ENCODE measurements at regions not wholly inside any gene's neighbourhood (a gene's known extent, or its start where the extent isn't known, plus 50 kb on each side); places are given as distances from the start of the nearest gene placed in this dataset.
A peak's percentile ranks its signal among the peaks of the same experiment; 100 is the strongest.

GRCh38 chr10:29050081-29050480 lies 238.8 kb upstream of the LYZL1 start:
- peaks cover 38% of the 10 kb centered on the region for H3K27me3 ChIP-seq (ENCODE audit: insufficient read depth, low read length)
- no peak overlapping the region for H2AFZ ChIP-seq (ENCODE audit: low read length, unreplicated experiment)
- no peaks in the 10 kb centered on the region for H3K4me1 ChIP-seq (ENCODE audit: control insufficient read depth, insufficient read depth, low read length, unreplicated experiment)
- H3K27ac ChIP-seq (ENCODE audit: low read depth, low read length), result no peak overlapping the region
- H3K4me3 ChIP-seq (ENCODE audit: low read depth, low read length), result no peak overlapping the region
- H3K36me3 ChIP-seq (ENCODE audit: insufficient read depth, low read length), result no peaks in the 10 kb centered on the region
- no peaks in the 10 kb centered on the region for H3K79me2 ChIP-seq (ENCODE audit: control insufficient read depth, insufficient read depth, low read length, unreplicated experiment)

GRCh38 chr10:29055101-29055500 lies 233.8 kb upstream of the LYZL1 start:
- no peak overlapping the region for H3K4me3 ChIP-seq (ENCODE audit: low read depth, low read length)
- H2AFZ ChIP-seq (ENCODE audit: low read length, unreplicated experiment), result no peak overlapping the region
- H3K79me2 ChIP-seq (ENCODE audit: control insufficient read depth, insufficient read depth, low read length, unreplicated experiment), result no peaks in the 10 kb centered on the region
- H3K4me1 ChIP-seq (ENCODE audit: control insufficient read depth, insufficient read depth, low read length, unreplicated experiment), result no peaks in the 10 kb centered on the region
- peaks cover 17% of the 10 kb centered on the region for H3K27me3 ChIP-seq (ENCODE audit: insufficient read depth, low read length)
- H3K36me3 ChIP-seq (ENCODE audit: insufficient read depth, low read length), result no peaks in the 10 kb centered on the region
- H3K27ac ChIP-seq (ENCODE audit: low read depth, low read length), result no peak overlapping the region

- Histone ChIP-seq H3K27ac (ENCODE audit: low read depth, low read length) (no peak overlapping the region), H3K79me2 (ENCODE audit: control insufficient read depth, insufficient read depth, low read length, unreplicated experiment) (no peaks in the 10 kb centered on the region), H2AFZ (ENCODE audit: low read length, unreplicated experiment) (no peak overlapping the region), H3K4me1 (ENCODE audit: control insufficient read depth, insufficient read depth, low read length, unreplicated experiment) (no peaks in the 10 kb centered on the region), H3K4me3 (ENCODE audit: low read depth, low read length) (no peak overlapping the region), H3K27me3 (ENCODE audit: insufficient read depth, low read length) (peaks cover 3% of the 10 kb centered on the region), H3K36me3 (ENCODE audit: insufficient read depth, low read length) (no peaks in the 10 kb centered on the region)
Observed at GRCh38 chr10:29056729-29057128, 232.1 kb upstream of the LYZL1 start.

GRCh38 chr10:29057822-29058331 lies 231.0 kb upstream of the LYZL1 start:
- no peaks in the 10 kb centered on the region for H3K36me3 ChIP-seq (ENCODE audit: insufficient read depth, low read length)
- H2AFZ ChIP-seq (ENCODE audit: low read length, unreplicated experiment), result no peak overlapping the region
- no peak overlapping the region for H3K27ac ChIP-seq (ENCODE audit: low read depth, low read length)
- 0 out of 2 replicates have a peak, but pooled peaks cover 3% of the 10 kb centered on the region for H3K27me3 ChIP-seq (ENCODE audit: insufficient read depth, low read length)
- H3K4me3 ChIP-seq (ENCODE audit: low read depth, low read length), result no peak overlapping the region
- no peaks in the 10 kb centered on the region for H3K4me1 ChIP-seq (ENCODE audit: control insufficient read depth, insufficient read depth, low read length, unreplicated experiment)
- H3K79me2 ChIP-seq (ENCODE audit: control insufficient read depth, insufficient read depth, low read length, unreplicated experiment), result no peaks in the 10 kb centered on the region

GRCh38 chr10:29063806-29064644 lies 224.8 kb upstream of the LYZL1 start:
- Histone ChIP-seq H3K79me2 (ENCODE audit: control insufficient read depth, insufficient read depth, low read length, unreplicated experiment) (no peaks in the 10 kb centered on the region), H2AFZ (ENCODE audit: low read length, unreplicated experiment) (peak overlapping the region; percentile 3), H3K36me3 (ENCODE audit: insufficient read depth, low read length) (no peaks in the 10 kb centered on the region), H3K27me3 (ENCODE audit: insufficient read depth, low read length) (no peaks in the 10 kb centered on the region), H3K27ac (ENCODE audit: low read depth, low read length) (peak overlapping the region; percentile 22), H3K4me3 (ENCODE audit: low read depth, low read length) (no peak overlapping the region), H3K4me1 (ENCODE audit: control insufficient read depth, insufficient read depth, low read length, unreplicated experiment) (peaks cover 11% of the 10 kb centered on the region)

GRCh38 chr10:29064680-29065079 lies 224.2 kb upstream of the LYZL1 start:
- peaks cover 11% of the 10 kb centered on the region for H3K4me1 ChIP-seq (ENCODE audit: control insufficient read depth, insufficient read depth, low read length, unreplicated experiment)
- H2AFZ ChIP-seq (ENCODE audit: low read length, unreplicated experiment), result peak overlapping the region; percentile 3
- H3K4me3 ChIP-seq (ENCODE audit: low read depth, low read length), result no peak overlapping the region

GRCh38 chr10:29067161-29067560 lies 221.7 kb upstream of the LYZL1 start:
- H3K27ac ChIP-seq (ENCODE audit: low read depth, low read length), result no peak overlapping the region
- no peak overlapping the region for H2AFZ ChIP-seq (ENCODE audit: low read length, unreplicated experiment)
- H3K36me3 ChIP-seq (ENCODE audit: insufficient read depth, low read length), result no peaks in the 10 kb centered on the region
- H3K79me2 ChIP-seq (ENCODE audit: control insufficient read depth, insufficient read depth, low read length, unreplicated experiment), result no peaks in the 10 kb centered on the region
- peaks cover 11% of the 10 kb centered on the region for H3K4me1 ChIP-seq (ENCODE audit: control insufficient read depth, insufficient read depth, low read length, unreplicated experiment)
- H3K27me3 ChIP-seq (ENCODE audit: insufficient read depth, low read length), result no peaks in the 10 kb centered on the region
- H3K4me3 ChIP-seq (ENCODE audit: low read depth, low read length), result no peak overlapping the region

More at GRCh38 chr10:29064680-29065079, 224.2 kb upstream of the LYZL1 start:
- peak overlapping the region; percentile 22 for H3K27ac ChIP-seq (ENCODE audit: low read depth, low read length)
- no peaks in the 10 kb centered on the region for H3K36me3 ChIP-seq (ENCODE audit: insufficient read depth, low read length)
- H3K27me3 ChIP-seq (ENCODE audit: insufficient read depth, low read length), result no peaks in the 10 kb centered on the region
- H3K79me2 ChIP-seq (ENCODE audit: control insufficient read depth, insufficient read depth, low read length, unreplicated experiment), result no peaks in the 10 kb centered on the region

GRCh38 chr10:29067628-29068027 lies 221.2 kb upstream of the LYZL1 start:
- H3K79me2 ChIP-seq (ENCODE audit: control insufficient read depth, insufficient read depth, low read length, unreplicated experiment), result no peaks in the 10 kb centered on the region
- no peak overlapping the region for H3K4me3 ChIP-seq (ENCODE audit: low read depth, low read length)
- peaks cover 11% of the 10 kb centered on the region for H3K4me1 ChIP-seq (ENCODE audit: control insufficient read depth, insufficient read depth, low read length, unreplicated experiment)
- H3K36me3 ChIP-seq (ENCODE audit: insufficient read depth, low read length), result no peaks in the 10 kb centered on the region
- no peak overlapping the region for H3K27ac ChIP-seq (ENCODE audit: low read depth, low read length)
- no peaks in the 10 kb centered on the region for H3K27me3 ChIP-seq (ENCODE audit: insufficient read depth, low read length)
- no peak overlapping the region for H2AFZ ChIP-seq (ENCODE audit: low read length, unreplicated experiment)

GRCh38 chr10:29068302-29068701 lies 220.6 kb upstream of the LYZL1 start:
- H3K79me2 ChIP-seq (ENCODE audit: control insufficient read depth, insufficient read depth, low read length, unreplicated experiment), result no peaks in the 10 kb centered on the region
- H3K36me3 ChIP-seq (ENCODE audit: insufficient read depth, low read length), result no peaks in the 10 kb centered on the region
- H3K27me3 ChIP-seq (ENCODE audit: insufficient read depth, low read length), result no peaks in the 10 kb centered on the region
- no peak overlapping the region for H3K4me3 ChIP-seq (ENCODE audit: low read depth, low read length)
- peaks cover 11% of the 10 kb centered on the region for H3K4me1 ChIP-seq (ENCODE audit: control insufficient read depth, insufficient read depth, low read length, unreplicated experiment)
- H2AFZ ChIP-seq (ENCODE audit: low read length, unreplicated experiment), result no peak overlapping the region
- H3K27ac ChIP-seq (ENCODE audit: low read depth, low read length), result no peak overlapping the region

- Histone ChIP-seq H3K27ac (ENCODE audit: low read depth, low read length) (no peak overlapping the region), H2AFZ (ENCODE audit: low read length, unreplicated experiment) (no peak overlapping the region), H3K36me3 (ENCODE audit: insufficient read depth, low read length) (no peaks in the 10 kb centered on the region), H3K79me2 (ENCODE audit: control insufficient read depth, insufficient read depth, low read length, unreplicated experiment) (no peaks in the 10 kb centered on the region), H3K4me1 (ENCODE audit: control insufficient read depth, insufficient read depth, low read length, unreplicated experiment) (peaks cover 9% of the 10 kb centered on the region), H3K27me3 (ENCODE audit: insufficient read depth, low read length) (no peaks in the 10 kb centered on the region), H3K4me3 (ENCODE audit: low read depth, low read length) (no peak overlapping the region)
Observed at GRCh38 chr10:29068966-29069365, 219.9 kb upstream of the LYZL1 start.

- Histone ChIP-seq H3K36me3 (ENCODE audit: insufficient read depth, low read length) (no peaks in the 10 kb centered on the region), H3K4me3 (ENCODE audit: low read depth, low read length) (no peak overlapping the region), H2AFZ (ENCODE audit: low read length, unreplicated experiment) (no peak overlapping the region), H3K4me1 (ENCODE audit: control insufficient read depth, insufficient read depth, low read length, unreplicated experiment) (no peaks in the 10 kb centered on the region), H3K27ac (ENCODE audit: low read depth, low read length) (no peak overlapping the region), H3K27me3 (ENCODE audit: insufficient read depth, low read length) (no peaks in the 10 kb centered on the region), H3K79me2 (ENCODE audit: control insufficient read depth, insufficient read depth, low read length, unreplicated experiment) (no peaks in the 10 kb centered on the region)
Observed at GRCh38 chr10:29069941-29070340, 218.9 kb upstream of the LYZL1 start.

All from ACC112 (cell line).